ENCODE measurements at regions not wholly inside any gene's neighbourhood (a gene's known extent, or its start where the extent isn't known, plus 50 kb on each side); places are given as distances from the start of the nearest gene placed in this dataset.
"Not testable (repeated sequence)": the region's sequence is repeated elsewhere in the genome, so short reads cannot be mapped to it uniquely, and the experiment has no call there.

DNA sequence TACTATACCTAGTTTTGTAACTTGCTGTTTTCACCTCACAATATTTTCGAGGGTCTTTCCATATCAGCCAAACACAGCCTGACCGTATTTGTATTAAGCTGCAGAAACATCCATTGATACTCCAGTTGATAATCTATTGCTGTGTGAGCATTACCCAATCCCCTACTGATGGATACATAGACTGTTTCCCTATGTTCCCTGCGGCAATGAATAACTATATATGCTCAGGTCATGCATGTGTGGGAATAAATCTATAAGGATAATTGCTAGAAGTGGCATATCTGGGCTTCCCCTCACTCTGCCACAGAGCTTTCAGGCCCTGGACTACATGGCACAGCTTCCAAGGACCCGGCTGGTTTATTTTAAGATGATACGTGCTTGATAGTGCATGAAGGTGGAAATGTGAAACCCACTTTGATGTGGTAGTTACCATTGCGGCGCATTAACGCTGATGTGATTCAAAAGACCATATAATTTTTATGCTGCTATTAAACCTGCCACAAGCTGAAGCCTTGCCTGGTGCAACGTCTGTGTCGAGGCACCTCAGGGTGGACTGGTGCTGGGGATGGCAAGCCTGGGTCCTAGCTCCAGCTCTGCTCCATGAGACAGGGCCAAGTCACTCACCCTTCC, 81.4 kb upstream of the KCNK12 start:
- DNase-seq: no peak

- DNase-seq: no peak
Measured at GRCh38 chr2:47651296-47651695, 80.5 kb upstream of the KCNK12 start.

GRCh38 chr2:47650001-47650535, 79.3 kb upstream of the KCNK12 start:
- no peak for DNase-seq

DNA sequence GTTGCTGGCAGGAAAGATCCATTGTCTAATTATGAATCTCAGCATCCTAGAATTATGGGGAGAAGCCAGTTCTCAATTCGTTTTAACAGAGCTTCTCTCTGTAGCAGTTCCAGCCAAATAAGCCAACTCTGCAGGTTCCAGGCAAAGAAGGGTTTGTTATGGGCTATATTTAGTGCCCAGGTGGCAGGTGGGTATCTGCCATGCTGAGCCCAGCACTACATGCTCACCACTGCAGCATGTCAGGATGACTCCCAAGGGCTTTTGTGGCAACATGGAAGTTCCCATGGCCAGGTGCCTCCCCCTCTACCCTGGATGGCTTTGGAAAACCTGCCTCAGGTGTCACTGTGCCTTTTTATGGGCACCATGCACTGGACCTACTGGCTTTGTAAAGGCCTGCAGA, 74.5 kb upstream of the KCNK12 start:
- no peak for DNase-seq

- no peak for DNase-seq
Measured at GRCh38 chr2:47644351-47644750, 73.6 kb upstream of the KCNK12 start.

DNA sequence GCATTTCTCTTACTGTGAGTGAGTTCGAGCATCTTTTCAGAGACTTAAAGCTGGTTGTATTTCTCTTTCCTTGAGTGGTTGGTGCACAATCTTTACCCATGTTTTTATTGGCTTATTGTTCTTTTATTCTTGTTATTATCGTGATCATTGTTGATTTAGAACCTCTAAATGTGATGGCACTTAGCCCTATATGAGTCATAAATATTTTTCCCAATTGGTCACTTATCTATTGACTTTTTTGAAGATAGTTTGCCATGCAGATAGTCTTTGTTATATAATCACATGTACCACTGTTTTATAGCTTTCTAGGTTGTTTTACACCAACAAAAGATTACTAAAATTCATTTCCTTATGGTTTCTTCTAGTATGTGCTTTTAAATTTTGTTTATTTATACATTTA, 70.6 kb upstream of the KCNK12 start:
- DNase-seq: no peak

GRCh38 chr2:47640356-47640755, 69.6 kb upstream of the KCNK12 start:
- DNase-seq: no peak

- DNase-seq: no peak
Measured at GRCh38 chr2:47639467-47639866, 68.7 kb upstream of the KCNK12 start.

DNA sequence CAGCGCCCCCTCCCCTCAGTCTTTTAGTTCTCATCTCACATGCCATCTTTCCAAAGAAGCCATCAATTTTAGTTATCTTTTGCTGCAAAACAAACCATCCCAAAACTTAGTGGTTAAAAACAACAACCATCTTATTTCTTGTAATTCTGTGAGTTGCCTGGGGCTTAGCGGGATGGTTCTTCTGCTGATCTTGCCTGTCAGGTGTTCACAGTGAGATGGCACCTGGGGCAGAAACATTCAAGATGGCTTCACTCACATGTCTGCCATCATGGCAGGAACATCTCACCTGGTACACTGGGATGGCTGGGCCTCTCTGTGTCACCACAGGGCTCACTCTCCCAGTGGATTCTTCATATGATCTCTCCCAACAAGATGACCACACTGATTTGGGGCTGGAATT, 67.6 kb upstream of the KCNK12 start:
- DNase-seq: no peak

- no peak for DNase-seq
Measured at GRCh38 chr2:47636596-47637264, 65.9 kb upstream of the KCNK12 start.

DNA sequence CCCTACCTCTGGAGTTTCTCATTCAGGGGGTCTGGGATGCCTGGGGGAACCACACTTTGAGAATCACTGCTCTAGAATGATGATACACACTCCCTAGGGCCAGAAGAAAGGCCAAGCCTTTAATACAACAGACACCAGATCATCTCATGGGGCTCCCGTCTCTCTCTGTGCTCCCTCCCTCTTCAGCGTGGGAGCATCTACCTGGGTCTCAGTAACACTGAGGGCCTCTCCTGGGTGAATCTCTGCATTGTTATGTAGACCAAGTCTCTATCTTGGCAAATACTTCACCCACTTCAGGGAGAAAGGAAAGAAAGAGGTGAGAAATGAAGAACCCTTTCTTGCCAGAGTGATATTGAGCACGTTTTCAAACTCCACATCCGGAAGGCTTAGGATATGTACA, 65.4 kb upstream of the KCNK12 start:
- no peak for DNase-seq

DNA sequence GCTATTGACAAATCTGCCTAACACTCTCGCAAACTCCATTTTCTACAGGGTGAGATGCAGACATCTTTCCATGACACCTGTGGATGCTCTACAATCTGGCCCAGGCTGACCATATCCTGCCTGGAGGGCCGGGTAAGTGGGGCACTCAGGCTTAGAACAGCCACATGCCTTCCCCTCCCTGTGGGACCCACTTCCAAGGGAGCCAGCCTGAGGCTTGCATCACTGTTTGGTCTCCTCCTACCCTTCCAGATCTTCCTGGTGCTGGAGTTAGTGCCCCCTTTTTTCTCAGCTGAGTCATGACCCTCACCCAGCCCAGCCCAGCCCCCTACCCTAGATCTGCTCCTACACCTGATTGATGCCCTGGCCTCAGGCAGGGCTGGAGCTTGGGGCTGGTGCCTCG, 62.0 kb upstream of the KCNK12 start:
- DNase-seq: no peak

DNA sequence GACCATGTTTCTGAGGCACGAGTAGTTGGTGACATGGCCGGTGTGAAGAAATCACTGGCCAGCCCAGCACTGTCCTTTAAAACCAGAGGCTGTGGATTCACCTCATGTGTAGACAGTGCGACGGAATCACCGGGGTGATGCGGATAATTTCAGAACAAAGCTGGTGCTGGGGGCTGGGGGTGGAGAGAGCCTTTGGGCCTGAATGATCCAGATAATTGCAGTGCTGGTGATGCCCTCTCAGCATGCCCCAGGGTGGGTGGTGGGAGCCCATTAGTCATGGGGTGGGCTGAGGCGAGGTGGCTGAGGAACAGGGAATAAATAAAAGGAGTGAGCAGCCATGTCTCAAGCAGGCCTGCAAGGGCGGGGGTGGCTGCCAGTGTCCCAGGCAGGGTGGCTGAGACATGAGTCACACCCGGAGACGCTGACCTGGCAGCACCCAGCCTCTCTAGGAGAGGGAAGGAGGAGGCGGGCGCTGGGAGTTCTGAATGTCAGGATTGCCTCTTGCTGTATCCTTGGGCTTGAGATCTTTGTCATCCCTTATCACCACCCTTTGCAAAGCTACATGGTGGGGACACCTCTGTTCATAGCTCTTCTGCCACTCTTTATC, 61.1 kb upstream of the KCNK12 start:
- no peak for DNase-seq

DNA sequence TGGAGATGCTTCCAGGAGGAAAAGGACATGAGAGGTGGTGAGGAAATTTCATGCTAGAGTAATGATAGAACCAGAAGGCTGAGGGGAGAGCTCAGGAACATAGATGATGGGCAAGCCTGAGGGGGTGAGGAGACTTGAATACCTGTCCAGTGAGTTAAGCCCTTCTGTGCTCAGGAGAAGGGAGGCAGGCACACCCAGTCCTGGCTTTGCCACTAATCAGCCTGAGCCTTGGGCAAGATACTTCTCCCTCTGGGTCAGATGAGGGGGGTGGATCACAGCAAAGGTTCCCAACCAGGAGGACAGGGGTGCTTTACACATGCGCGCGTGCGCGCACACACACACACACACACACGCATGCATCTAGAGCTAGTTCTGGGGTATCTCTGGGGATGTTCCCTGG, 60.5 kb upstream of the KCNK12 start:
- no peak for DNase-seq

DNA sequence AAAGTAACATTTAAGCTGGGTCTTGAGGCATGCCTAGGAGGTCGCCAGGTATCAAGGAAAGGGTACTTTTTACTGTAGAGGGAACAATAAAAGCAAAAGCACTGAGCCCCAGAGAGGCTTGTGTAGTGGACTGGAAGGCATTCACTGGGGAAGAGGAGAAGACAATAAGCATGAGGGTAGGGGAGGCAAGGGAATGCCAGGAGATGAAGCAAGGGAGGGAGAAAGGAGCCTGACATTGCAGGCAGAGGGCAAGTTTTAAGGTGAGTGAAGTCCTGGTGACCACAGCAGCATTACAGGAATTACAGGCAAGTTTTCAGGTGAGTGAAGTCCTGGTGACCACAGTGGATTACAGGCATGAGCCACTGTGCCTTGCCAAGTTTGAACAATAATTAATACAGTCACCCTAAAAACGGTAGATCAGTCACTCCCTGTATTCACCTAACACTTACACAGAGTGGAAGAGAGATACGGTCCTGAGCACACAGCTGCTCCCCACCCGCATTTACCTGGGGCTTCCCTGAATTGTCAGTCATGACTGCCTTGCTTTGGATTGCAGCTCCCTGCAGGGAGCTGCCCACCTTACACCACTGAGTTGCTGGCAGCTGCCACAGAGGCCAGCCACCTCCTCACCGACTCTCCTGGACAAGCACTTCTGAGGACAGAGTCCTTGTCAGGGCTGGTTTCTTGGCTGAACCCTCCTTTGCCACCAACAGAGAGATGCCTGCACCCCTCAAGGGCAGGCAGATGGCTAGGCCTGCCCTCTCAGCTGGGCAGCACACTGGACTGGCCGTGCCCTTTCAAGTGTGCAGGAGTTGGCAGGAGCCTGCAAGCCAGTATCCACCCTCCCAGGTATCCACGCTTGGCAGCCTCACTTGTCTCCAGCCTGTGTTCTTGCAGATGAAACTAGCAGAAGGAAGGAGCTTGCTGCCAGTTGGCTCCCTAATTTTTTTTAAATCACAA, 59.0 kb upstream of the KCNK12 start:
- DNase-seq: no peak

GRCh38 chr2:47628904-47629303, 58.1 kb upstream of the KCNK12 start:
- no peak for DNase-seq

DNA sequence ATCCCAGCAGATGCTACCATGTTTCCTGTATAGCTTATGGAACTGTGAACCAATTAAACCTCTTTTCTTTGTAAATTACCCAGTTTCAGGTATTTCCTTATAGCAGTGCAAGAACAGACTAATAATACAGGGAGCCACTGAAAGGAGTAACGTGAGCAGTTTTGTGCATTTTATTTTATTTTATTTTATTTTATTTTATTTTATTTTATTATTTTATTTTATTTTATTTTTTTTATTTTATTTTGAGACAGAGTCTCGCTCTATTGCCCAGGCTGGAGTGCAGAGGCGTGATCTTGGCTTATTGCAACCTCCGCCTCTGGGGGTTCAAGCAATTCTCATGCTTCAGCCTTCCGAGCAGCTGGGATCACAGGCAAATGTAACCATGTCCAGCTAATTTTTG, 55.9 kb upstream of the KCNK12 start:
- no peak for DNase-seq

- not testable (repeated sequence) for DNase-seq
Measured at GRCh38 chr2:47623140-47623539, 52.4 kb upstream of the KCNK12 start.

DNA sequence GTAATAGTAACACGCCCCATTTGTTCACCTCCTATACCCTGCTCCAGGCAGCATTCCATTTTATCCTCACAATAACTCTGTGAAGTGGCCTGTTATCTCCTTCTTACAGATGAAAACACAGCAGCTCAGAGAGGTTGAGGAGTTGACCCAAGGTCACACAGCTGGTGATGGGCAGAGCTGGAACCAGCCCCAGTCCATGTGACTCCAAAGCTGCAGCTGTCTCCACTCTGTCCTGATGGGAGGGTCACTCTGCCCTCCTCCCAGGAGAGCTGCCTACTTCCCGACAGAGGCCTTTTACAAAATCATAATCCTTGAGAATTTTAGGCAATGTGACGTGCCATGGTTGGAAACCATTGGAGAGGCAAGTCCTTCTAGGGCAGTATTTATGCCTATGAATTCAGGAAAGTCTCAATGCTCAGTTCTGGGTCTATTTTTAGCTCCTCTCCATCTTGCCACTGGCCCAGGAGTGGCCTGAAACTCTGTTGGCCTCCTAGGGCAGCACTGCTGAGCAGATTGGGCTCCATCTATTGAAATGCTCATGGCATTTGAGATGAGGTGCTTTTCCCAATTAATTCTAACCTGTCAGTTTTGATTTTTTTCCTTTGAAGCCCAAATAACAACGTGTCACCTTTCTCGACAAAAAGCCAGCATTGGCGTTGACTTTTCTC, 50.1 kb upstream of the KCNK12 start:
- no peak for DNase-seq
